OCI-LY1 (cell line): ENCODE measurements at regions not wholly inside any gene's neighbourhood (a gene's known extent, or its start where the extent isn't known, plus 50 kb on each side); places are given as distances from the start of the nearest gene placed in this dataset.

Experiments
- H2AFZ ChIP-seq: fragments of 200-600 bp; sonication (generic), shearing (Covaris generic); 2 replicates; pipeline ENCODE4 v1.6.0; 2014; ENCODE audit warnings: antibody characterized with exemption, mild to moderate bottlenecking, low read length
- H3F3A ChIP-seq: fragments of 200-600 bp; sonication (generic), shearing (Covaris generic); 2 replicates; pipeline ENCODE4 v1.6.0; 2014; ENCODE audit warnings: mild to moderate bottlenecking, antibody characterized with exemption, low read length, moderate library complexity; ENCODE audit not compliant: insufficient read depth
- H3K27ac ChIP-seq: fragments of 200-600 bp; sonication (generic); 2 replicates; pipeline ENCODE4 v1.5.1; 2014; ENCODE audit warnings: low read length, mixed run types, mild to moderate bottlenecking, low read depth; ENCODE audit not compliant: poor library complexity, severe bottlenecking
- H3K27me3 ChIP-seq: fragments of 200-600 bp; sonication (generic); 2 replicates; pipeline ENCODE4 v1.6.0; 2014; ENCODE audit warnings: antibody characterized with exemption, mild to moderate bottlenecking, low read length, moderate library complexity; ENCODE audit not compliant: insufficient read depth
- H3K36me3 ChIP-seq: fragments of 200-600 bp; sonication (generic); 2 replicates; pipeline ENCODE4 v1.6.1; 2014; ENCODE audit warnings: mild to moderate bottlenecking, antibody characterized with exemption, low read length, moderate library complexity, mixed read lengths; ENCODE audit not compliant: insufficient read depth
- H3K4me1 ChIP-seq: fragments of 200-600 bp; sonication (generic); 2 replicates; pipeline ENCODE4 v1.5.1; 2014; ENCODE audit warnings: mild to moderate bottlenecking, low read length, moderate library complexity; ENCODE audit not compliant: insufficient read depth, severe bottlenecking
- H3K4me2 ChIP-seq: fragments of 200-600 bp; sonication (generic), shearing (Covaris generic); 2 replicates; pipeline ENCODE4 v1.6.1; 2014; ENCODE audit warnings: low read length
- H3K4me3 ChIP-seq: fragments of 200-600 bp; sonication (generic); 2 replicates; pipeline ENCODE4 v1.5.1; 2014; ENCODE audit warnings: low read length, low read depth, mild to moderate bottlenecking, mixed read lengths; ENCODE audit not compliant: poor library complexity, severe bottlenecking
- H3K79me2 ChIP-seq: fragments of 200-600 bp; shearing (Covaris generic); 2 replicates; pipeline ENCODE4 v1.6.1; 2016; ENCODE audit warnings: mixed run types, low read length, mixed read lengths; ENCODE audit not compliant: insufficient read depth
- H3K9ac ChIP-seq: fragments of 200-600 bp; sonication (generic), shearing (Covaris generic); 2 replicates; pipeline ENCODE4 v1.6.1; 2014; ENCODE audit warnings: mild to moderate bottlenecking, low read length, mixed read lengths
- H3K9me2 ChIP-seq: fragments of 200-600 bp; sonication (generic), shearing (Covaris generic); 2 replicates; pipeline ENCODE4 v1.6.1; 2014; ENCODE audit warnings: low read depth, mild to moderate bottlenecking, low read length, mixed read lengths
- H3K9me3 ChIP-seq: fragments of 200-600 bp; shearing (Covaris generic); 2 replicates; pipeline ENCODE4 v1.6.1; 2014; ENCODE audit warnings: low read length, mixed read lengths
- H4K20me1 ChIP-seq: fragments of 200-600 bp; sonication (generic), shearing (Covaris generic); 2 replicates; pipeline ENCODE4 v1.6.0; 2016; ENCODE audit warnings: mild to moderate bottlenecking, low read length; ENCODE audit not compliant: insufficient read depth
- CTCF ChIP-seq: fragments of 200-600 bp; sonication (generic), shearing (Covaris generic); IDR thresholded peaks from 2 replicates; pipeline ENCODE4 v1.5.1; 2017; ENCODE audit warnings: mild to moderate bottlenecking, antibody characterized with exemption, low read length, moderate library complexity, mixed read lengths
- EZH2 ChIP-seq: fragments of 200-600 bp; sonication (generic), shearing (Covaris generic); IDR thresholded peaks from 2 replicates; pipeline ENCODE4 v1.8.0; 2017; ENCODE audit warnings: borderline replicate concordance, mixed run types, mild to moderate bottlenecking, antibody characterized with exemption, low read length, moderate library complexity, mixed read lengths

DNA sequence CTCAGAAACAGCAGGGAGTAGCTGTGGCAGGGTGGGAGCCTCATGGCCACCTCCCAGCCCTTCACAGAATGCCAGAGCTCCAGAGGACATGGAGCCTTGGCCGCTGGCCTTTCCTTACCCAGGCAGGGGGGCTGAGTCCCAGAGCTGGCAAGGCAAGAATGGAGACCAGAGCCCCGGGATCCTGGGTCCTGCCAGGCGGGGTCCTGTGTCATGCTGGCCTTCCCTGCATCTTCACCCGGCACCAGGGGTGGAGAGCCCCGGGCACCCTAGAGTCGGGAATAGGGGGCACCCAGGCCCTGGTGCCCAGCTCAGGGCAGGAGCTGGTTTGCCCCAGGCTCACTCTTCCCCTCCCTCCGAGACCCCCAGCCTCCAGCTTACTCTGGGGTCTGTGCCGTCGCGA lies 519.9 kb downstream of the TBC1D22A start:
- Histone ChIP-seq H3K27ac (no peak overlapping the region), H2AFZ (no peak overlapping the region), H3K4me3 (no peak overlapping the region), H3F3A (no peaks in the 10 kb centered on the region), H3K4me2 (no peak overlapping the region), H3K36me3 (no peaks in the 10 kb centered on the region), H3K9ac (no peak overlapping the region), H3K79me2 (no peaks in the 10 kb centered on the region), H3K9me3 (no peaks in the 10 kb centered on the region), H3K4me1 (no peaks in the 10 kb centered on the region), H3K9me2 (no peaks in the 10 kb centered on the region), H3K27me3 (peaks cover 3% of the 10 kb centered on the region; the same call in 1 of the 2 replicates), H4K20me1 (no peaks in the 10 kb centered on the region)
- TF ChIP-seq CTCF (no peak), EZH2 (no peak)

DNA sequence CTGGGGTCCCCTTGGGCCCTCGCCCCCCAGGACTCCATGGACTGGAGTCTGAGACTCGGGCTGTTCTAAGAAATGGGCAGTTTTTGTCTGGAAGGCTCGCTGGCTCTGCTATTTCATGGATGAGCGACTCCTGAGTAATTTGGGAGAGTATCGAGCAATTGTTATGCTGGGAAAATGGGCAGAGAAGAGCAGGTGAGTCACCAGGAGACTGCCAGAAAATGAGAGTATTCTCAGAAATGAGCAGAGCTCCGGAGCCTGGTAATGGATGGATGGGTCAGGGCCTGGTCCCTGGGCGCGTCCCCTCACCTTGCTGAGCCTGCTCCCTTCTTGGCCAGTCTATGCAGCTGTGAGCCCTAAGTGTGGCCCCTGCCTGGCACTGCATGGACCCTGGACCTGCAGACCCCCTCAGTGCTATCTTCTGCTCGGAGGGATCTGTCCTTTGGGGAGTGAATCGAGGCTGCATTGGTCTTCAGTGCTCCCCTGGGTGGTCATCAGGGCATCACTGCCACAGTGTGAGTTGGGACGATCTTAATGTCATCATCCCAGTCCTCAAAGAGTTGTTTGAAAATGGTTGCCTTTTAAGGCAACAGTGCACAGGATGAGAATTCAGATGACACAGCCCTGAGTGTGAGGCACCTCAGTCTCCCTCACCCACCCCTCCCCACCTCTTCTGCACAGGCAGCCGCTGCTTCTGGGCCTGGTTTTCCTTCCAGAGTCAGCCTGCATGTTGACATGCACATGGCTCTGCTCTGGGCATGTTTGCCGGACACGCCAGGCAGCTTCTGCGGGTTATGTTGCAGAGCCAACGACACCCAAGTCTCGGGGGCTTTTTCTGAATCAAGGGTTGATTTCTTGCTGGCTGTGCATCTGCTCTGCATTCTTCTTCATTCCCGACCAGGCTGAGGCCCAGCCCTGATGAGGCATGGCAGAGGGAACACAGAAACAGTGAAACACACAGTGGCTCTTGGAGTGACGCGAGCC lies 519.0 kb downstream of the TBC1D22A start:
- Histone ChIP-seq H3K4me3 (no peak overlapping the region), H3K9me2 (no peaks in the 10 kb centered on the region), H3K4me1 (no peaks in the 10 kb centered on the region), H3K36me3 (no peaks in the 10 kb centered on the region), H3K27me3 (peaks cover 3% of the 10 kb centered on the region; the same call in 1 of the 2 replicates), H2AFZ (no peak overlapping the region), H3F3A (no peaks in the 10 kb centered on the region), H3K79me2 (no peaks in the 10 kb centered on the region), H4K20me1 (no peaks in the 10 kb centered on the region), H3K9ac (no peak overlapping the region), H3K4me2 (no peak overlapping the region), H3K27ac (no peak overlapping the region), H3K9me3 (no peaks in the 10 kb centered on the region)
- no peak for TF ChIP-seq EZH2
- TF ChIP-seq CTCF, result no peak

DNA sequence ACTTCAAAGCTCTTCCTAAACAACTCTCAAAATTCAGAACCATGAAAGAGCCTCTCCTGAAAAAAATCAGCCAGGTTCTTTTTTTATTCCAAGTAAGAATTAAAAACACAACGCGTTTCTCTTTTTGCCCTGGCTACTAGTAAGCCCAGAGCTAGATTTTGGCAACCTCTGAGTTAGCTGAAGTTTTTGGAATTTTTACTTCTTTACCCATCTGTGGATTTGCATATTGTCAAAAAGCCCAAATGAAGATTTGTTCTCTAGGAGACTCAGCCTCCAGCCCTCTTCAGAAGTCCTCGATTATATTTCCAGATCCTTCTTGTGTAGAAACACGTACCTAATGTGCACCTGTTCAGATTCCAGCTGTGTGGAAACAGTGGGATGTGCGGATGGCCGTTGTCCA lies 517.9 kb downstream of the TBC1D22A start:
- Histone ChIP-seq H3K79me2 (no peaks in the 10 kb centered on the region), H3K9ac (no peak overlapping the region), H3K4me1 (no peaks in the 10 kb centered on the region), H3K27ac (no peak overlapping the region), H3K9me3 (no peaks in the 10 kb centered on the region), H3K4me2 (no peak overlapping the region), H3K4me3 (no peak overlapping the region), H3F3A (no peaks in the 10 kb centered on the region), H2AFZ (no peak overlapping the region), H4K20me1 (no peaks in the 10 kb centered on the region), H3K27me3 (peaks cover 3% of the 10 kb centered on the region; the same call in 1 of the 2 replicates), H3K36me3 (no peaks in the 10 kb centered on the region), H3K9me2 (no peaks in the 10 kb centered on the region)
- TF ChIP-seq CTCF (no peak), EZH2 (no peak)
